ENCODE measurements at regions not wholly inside any gene's neighbourhood (a gene's known extent, or its start where the extent isn't known, plus 50 kb on each side); places are given as distances from the start of the nearest gene placed in this dataset.

- no peaks in the 10 kb centered on the region for H3K4me1 ChIP-seq (ENCODE audit: control insufficient read depth in 1 of 2, low read depth in 2 of 2)
- no peak for TF ChIP-seq CTCF (IDR thresholded peaks at IDR 0.05)
- H3K27ac ChIP-seq, result no peak overlapping the region
- no peaks in the 10 kb centered on the region for H3K36me3 ChIP-seq
- no peak for ATAC-seq (ENCODE audit: insufficient number of reproducible peaks, low FRiP score, low read depth)
- H3K9me3 ChIP-seq, result no peaks in the 10 kb centered on the region
- H3K27me3 ChIP-seq (replicated peaks; ENCODE audit: insufficient read depth), result no peaks in the 10 kb centered on the region
- DNase-seq (ENCODE audit: low spot score), result no peak
- no peak overlapping the region for H3K4me3 ChIP-seq
Measured at GRCh38 chr12:125443341-125443740, 378.1 kb downstream of the AACS start.

GRCh38 chr12:125451408-125451807 lies 386.2 kb downstream of the AACS start:
- no peak for ATAC-seq (ENCODE audit: insufficient number of reproducible peaks, low FRiP score, low read depth)
- no peak for DNase-seq (ENCODE audit: low spot score)

GRCh38 chr12:125453751-125454150 lies 388.5 kb downstream of the AACS start:
- H3K27ac ChIP-seq, result no peak overlapping the region
- DNase-seq (ENCODE audit: low spot score), result no peak
- no peaks in the 10 kb centered on the region for H3K27me3 ChIP-seq (replicated peaks; ENCODE audit: insufficient read depth)
- no peak for TF ChIP-seq CTCF (IDR thresholded peaks at IDR 0.05)
- ATAC-seq (ENCODE audit: insufficient number of reproducible peaks, low FRiP score, low read depth), result no peak
- H3K36me3 ChIP-seq, result no peaks in the 10 kb centered on the region
- H3K4me3 ChIP-seq, result no peak overlapping the region
- no peaks in the 10 kb centered on the region for H3K4me1 ChIP-seq (ENCODE audit: control insufficient read depth in 1 of 2, low read depth in 2 of 2)
- peaks cover 6% of the 10 kb centered on the region for H3K9me3 ChIP-seq

More at GRCh38 chr12:125451408-125451807, 386.2 kb downstream of the AACS start:
- TF ChIP-seq CTCF (IDR thresholded peaks at IDR 0.05), result no peak
- H3K4me1 ChIP-seq (ENCODE audit: control insufficient read depth in 1 of 2, low read depth in 2 of 2), result no peaks in the 10 kb centered on the region
- no peak overlapping the region for H3K27ac ChIP-seq
- H3K36me3 ChIP-seq, result no peaks in the 10 kb centered on the region
- H3K27me3 ChIP-seq (replicated peaks; ENCODE audit: insufficient read depth), result no peaks in the 10 kb centered on the region
- H3K9me3 ChIP-seq, result peaks cover 6% of the 10 kb centered on the region
- no peak overlapping the region for H3K4me3 ChIP-seq

GRCh38 chr12:125454291-125454690 lies 389.1 kb downstream of the AACS start:
- Histone ChIP-seq H3K27me3 (replicated peaks; ENCODE audit: insufficient read depth) (no peaks in the 10 kb centered on the region), H3K4me3 (no peak overlapping the region), H3K4me1 (ENCODE audit: control insufficient read depth in 1 of 2, low read depth in 2 of 2) (no peaks in the 10 kb centered on the region), H3K36me3 (no peaks in the 10 kb centered on the region), H3K27ac (no peak overlapping the region), H3K9me3 (peaks cover 6% of the 10 kb centered on the region)
- ATAC-seq (ENCODE audit: insufficient number of reproducible peaks, low FRiP score, low read depth) (no peak), DNase-seq (ENCODE audit: low spot score) (no peak)
- TF ChIP-seq CTCF (IDR thresholded peaks at IDR 0.05), result no peak

- ATAC-seq (ENCODE audit: insufficient number of reproducible peaks, low FRiP score, low read depth) (no peak), DNase-seq (ENCODE audit: low spot score) (no peak)
- no peak overlapping the region for H3K27ac ChIP-seq
- no peaks in the 10 kb centered on the region for H3K27me3 ChIP-seq (replicated peaks; ENCODE audit: insufficient read depth)
- no peak for TF ChIP-seq CTCF (IDR thresholded peaks at IDR 0.05)
- no peaks in the 10 kb centered on the region for H3K36me3 ChIP-seq
- no peaks in the 10 kb centered on the region for H3K4me1 ChIP-seq (ENCODE audit: control insufficient read depth in 1 of 2, low read depth in 2 of 2)
- H3K9me3 ChIP-seq, result peaks cover 6% of the 10 kb centered on the region
- H3K4me3 ChIP-seq, result no peak overlapping the region
Measured at GRCh38 chr12:125454786-125455480, 389.7 kb downstream of the AACS start.
